A172 (cell line): ENCODE measurements at regions not wholly inside any gene's neighbourhood (a gene's known extent, or its start where the extent isn't known, plus 50 kb on each side); places are given as distances from the start of the nearest gene placed in this dataset.

ENCODE experiments used
- DNase-seq: peaks from one replicate; pipeline ENCODE4 v3.0.0-alpha.2; 2015; ENCODE audit warnings: low spot score

GRCh38 chr11:90849312-90849711 is 626.5 kb upstream of the CHORDC1 start:
- DNase-seq, result no peak

- DNase-seq, result no peak
Measured at GRCh38 chr11:90847268-90847886, 624.5 kb upstream of the CHORDC1 start.

DNA sequence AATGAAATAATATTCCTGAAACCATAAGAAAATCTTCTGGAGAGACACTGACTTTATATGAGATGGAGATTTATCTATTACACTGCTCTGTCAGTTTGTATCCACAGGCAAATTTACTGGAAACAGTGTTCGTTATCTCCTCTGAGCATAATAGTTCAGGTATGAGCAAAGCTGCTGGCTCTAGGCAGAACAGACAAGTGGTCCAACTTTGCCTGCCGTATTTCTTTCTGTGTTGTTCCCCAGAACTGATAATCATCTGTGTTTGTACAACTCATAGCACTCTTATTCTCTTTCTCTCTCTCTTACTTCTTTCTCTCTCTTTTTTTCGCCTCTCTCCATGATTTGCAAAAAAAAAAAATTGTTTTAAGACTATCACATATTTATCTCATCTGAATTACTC is 623.8 kb upstream of the CHORDC1 start:
- DNase-seq, result no peak

DNA sequence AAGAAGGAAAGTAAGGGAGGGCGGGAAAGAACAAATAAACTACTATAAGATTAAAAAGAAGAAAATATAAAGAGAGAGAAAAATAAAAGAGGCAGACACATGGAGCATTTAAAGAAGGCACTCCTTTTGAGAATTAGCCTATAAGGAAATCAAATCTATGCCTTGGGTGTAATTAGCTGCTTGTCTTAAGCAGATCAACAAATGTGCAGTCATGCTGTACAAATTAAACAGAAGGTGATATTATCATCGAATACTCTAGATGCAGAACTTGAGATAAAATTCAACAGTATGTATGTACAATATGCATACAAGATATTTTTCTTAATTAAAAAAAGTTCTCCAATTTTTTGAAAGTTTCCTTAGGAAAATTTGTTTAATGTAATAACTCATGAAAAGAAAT is 623.0 kb upstream of the CHORDC1 start:
- no peak for DNase-seq

GRCh38 chr11:90845126-90845525 is 622.3 kb upstream of the CHORDC1 start:
- no peak for DNase-seq

DNA sequence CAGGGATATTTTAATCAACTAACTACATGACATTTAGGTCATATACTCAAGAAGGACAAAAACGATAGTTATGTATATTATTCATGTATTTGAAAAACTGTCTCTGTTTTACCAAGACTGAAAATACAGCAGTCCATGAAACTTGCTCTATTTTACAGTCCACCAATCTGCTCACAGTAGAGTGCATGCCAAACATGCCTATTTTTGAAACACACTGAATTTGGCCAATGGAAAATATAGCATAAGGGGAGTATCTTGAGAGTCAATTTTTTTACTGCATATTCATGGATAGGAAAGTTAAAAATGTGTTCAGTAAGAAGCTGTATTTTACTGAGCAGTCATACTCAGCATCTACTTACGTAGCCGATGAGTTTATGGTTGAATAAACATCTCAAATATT is 621.2 kb upstream of the CHORDC1 start:
- DNase-seq, result no peak

DNA sequence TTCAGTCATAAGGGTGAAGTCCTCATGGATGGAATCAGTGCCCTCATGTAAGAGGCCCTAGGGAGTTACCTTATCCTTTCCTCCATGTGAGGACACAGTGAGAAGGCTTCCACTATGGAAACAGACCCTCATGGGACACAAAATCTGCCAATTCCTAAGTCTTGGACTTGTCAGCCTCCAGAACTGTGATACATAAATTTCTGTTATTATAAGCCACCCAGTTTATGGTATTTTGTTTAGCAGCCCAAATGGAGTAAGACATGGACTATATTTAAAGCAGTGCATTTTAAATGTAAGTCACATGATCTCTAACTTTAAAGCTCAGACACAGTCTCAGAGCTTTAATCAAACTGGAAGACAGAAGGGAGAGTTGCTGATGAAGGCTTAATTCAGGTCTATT is 619.8 kb upstream of the CHORDC1 start:
- no peak for DNase-seq

- no peak for DNase-seq
Measured at GRCh38 chr11:90840071-90840470, 617.2 kb upstream of the CHORDC1 start.

- no peak for DNase-seq
Measured at GRCh38 chr11:90836031-90836430, 613.2 kb upstream of the CHORDC1 start.

DNA sequence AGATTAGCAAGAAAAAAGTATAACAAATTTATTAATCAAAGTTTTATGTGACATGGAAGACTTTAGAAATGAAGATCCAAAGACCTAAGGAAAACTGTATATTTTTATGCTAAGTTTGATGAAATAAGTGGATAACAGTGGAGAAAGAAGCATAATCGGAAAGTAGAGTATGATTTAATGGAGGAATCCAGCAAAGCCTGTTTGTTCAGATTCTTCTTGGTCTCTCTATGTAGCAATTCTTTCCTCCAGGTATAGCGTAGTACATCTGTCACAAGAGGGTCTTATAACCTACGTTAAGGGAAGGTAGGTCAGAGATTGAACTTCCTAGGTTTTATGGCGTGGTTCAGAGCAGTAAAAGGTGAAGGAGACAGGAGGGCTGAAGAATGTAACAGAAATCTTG is 600.6 kb upstream of the CHORDC1 start:
- DNase-seq, result no peak

GRCh38 chr11:90822996-90823395 is 600.1 kb upstream of the CHORDC1 start:
- no peak for DNase-seq

GRCh38 chr11:90818196-90818745 is 595.4 kb upstream of the CHORDC1 start:
- DNase-seq, result no peak

- no peak for DNase-seq
Measured at GRCh38 chr11:90809581-90809980, 586.7 kb upstream of the CHORDC1 start.

DNA sequence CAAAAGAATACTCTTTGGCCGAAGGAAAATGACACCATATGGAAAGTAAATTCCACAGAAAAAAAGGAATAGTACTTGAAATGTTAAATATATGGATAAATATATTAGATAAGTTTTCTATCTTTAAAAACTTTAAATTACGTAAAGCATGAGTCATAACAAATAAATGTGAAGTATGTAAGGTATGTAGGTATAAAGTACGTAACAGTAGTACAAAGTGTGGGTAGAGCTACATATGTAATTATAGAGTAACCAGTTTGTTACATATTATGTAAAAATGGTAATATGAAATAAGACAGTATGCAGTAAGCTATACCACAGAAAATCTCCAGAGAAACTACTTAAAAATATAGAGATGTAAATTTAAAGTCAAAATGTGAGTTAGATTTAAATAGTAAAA is 582.3 kb upstream of the CHORDC1 start:
- DNase-seq, result no peak

GRCh38 chr11:90803831-90804230 is 581.0 kb upstream of the CHORDC1 start:
- DNase-seq, result no peak

DNA sequence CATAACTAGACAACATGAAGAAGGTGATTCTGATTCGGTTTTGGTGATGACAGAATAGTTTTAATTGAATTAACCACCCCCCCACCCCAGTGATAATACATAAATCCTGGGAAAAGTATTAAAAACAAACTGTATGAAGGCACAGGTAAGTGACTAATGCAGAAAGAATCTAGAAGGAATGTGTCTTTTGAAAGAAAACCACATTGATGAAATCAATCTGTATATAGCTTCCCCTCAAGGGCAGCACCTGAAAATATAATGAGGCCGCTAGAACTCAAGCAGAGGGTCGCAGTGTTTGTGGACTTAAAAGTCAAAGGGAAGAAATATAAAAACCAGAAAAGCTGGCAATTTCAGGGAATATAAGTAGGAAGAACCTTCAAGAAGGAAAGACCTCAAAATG is 580.5 kb upstream of the CHORDC1 start:
- no peak for DNase-seq

DNA sequence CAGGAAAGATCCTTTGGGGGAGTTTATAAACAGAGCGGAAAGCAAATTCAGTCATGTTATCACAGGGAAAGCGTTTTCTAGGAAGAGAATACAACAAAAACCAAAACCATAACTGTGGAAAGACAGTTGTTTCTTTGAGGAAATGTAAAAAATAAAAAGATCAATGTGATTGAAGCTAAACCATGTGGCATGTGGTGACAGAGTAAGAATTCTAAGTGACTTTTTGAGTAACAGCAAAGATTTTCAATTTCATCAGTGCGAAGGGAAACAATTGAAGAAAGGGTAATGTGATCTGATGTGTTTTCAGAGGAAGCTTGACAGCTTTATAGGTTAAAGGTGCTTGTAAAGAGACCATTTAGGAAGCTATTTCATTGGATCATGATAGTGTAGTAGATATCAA is 575.9 kb upstream of the CHORDC1 start:
- no peak for DNase-seq

DNA sequence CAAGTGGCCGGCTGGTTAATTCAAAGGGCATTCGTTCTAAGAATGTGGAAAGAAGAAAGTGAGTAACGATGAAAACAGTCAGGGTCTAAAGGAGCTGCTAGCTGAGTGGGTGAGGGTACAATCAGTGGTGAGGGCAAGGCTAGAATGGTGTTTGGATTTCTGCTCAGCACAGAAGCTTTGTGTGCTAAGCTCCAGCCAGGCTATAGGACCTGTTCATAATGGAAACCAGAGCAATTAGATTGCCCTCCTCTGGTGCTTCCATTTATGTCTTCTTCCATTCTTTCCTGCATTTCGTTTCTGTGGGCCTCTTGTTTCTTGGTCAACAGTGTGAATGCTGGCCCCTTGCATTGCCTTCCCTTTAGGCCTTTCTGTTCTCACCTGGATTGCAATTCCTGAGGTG is 572.9 kb upstream of the CHORDC1 start:
- DNase-seq, result no peak

- DNase-seq, result no peak
Measured at GRCh38 chr11:90788961-90789360, 566.1 kb upstream of the CHORDC1 start.

DNA sequence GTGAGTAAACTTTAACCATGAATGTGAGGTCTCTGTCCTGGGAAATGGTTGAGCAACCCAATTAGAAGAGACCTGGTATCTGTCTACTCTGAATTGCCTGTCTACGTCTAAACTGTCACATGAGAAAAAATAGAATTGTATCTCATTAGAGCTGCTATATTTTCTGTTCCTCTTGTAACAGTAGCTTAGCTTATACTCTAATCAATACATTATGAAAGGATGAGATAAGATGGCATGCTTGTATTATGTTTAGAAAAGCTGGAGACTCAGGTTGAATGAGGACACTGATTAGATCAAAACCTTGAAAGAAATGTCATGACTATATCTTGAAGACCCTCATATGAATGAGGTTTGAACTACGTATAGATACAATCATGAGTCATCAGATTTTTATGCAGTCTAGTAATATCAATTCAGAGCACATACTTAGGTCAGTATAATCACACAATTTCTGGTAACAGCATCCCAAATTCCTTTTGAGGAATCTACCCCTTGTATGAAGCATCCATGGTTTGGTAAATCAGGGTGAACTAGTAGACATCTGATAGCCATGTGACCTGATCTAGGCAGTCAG is 561.5 kb upstream of the CHORDC1 start:
- DNase-seq, result no peak

DNA sequence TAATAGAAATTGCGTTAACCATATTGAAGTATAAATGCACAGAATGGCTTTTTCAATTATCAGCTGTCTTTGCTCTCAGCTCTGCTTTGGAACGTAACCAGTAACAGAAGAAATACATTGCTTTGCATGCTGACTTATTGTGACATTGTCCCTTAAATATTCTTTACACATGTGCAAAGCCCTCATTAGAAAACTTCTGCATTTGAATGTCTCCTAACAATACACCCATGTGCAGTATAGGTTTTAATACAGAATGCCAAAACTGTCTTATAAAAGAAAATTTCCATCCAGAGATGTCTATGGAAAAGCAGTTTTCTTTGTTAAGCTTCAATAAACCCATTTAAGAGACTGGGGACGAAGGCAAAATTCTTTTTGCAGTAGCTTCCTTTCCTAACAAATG is 560.3 kb upstream of the CHORDC1 start:
- no peak for DNase-seq

- no peak for DNase-seq
Measured at GRCh38 chr11:90779098-90779497, 556.2 kb upstream of the CHORDC1 start.

DNA sequence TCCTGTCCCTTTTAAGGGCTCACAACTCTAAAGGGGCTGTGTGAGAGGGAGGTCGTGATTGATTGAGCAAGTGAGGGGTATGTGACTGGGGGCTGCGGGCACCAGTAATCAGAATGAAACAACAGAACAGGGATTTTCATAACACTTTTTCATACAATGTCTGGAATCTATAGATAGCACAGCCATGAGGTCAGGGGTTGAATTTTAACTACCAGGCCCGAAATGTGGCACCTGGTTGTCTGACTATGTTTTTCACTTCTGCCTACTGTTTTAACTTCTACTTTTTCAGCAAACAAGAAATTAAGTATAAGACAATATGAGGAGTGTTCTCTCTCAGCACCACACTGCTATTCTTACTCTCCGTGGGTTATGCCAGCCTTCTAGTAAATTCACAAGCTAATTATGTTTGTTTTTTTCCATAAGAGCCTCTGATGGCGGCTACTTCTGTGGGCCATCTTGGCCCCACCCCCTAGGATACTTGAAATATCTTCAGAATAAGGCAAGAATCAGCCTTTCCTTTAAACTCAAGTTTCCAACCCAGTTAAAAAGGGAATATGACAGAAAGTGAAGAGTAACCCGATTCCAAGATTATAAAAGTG is 552.8 kb upstream of the CHORDC1 start:
- no peak for DNase-seq
